ENCODE measurements at regions not wholly inside any gene's neighbourhood (a gene's known extent, or its start where the extent isn't known, plus 50 kb on each side); places are given as distances from the start of the nearest gene placed in this dataset.

DNA sequence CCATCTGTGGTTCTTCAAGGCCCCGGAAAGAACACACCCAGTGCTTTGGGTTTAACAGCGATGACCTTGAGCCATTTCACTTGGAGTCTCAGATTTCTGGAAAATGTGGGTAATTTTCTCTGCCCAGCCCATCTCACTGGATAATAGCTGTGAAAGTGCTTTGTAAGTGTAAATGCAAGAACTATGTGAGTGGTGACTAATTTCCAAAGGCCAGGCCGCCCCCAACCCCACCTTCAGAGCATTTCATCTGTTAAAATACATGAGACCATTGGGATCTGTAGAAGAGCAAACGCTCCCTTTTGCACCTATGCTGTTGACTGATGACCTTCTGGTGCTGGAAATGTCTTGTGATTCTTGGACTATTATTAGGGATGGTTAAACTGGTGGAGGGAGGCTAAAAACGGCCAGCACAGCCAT lies 196.8 kb upstream of the LPP start:
- no peak overlapping the region for H3K27ac Mint-ChIP-seq
- no peaks in the 10 kb centered on the region for H3K9me3 Mint-ChIP-seq
- H3K4me1 Mint-ChIP-seq = peaks cover 31 to 58% of the 10 kb centered on the region in 2 donors
- DNase-seq = no peak
- H3K27me3 Mint-ChIP-seq = peaks cover 0 to 5% of the 10 kb centered on the region in 2 donors
- no peaks in the 10 kb centered on the region for H3K36me3 Mint-ChIP-seq
- H3K4me3 Mint-ChIP-seq = no peak overlapping the region
- peak; percentile 58 to 68 for ATAC-seq (replicated peaks)

DNA sequence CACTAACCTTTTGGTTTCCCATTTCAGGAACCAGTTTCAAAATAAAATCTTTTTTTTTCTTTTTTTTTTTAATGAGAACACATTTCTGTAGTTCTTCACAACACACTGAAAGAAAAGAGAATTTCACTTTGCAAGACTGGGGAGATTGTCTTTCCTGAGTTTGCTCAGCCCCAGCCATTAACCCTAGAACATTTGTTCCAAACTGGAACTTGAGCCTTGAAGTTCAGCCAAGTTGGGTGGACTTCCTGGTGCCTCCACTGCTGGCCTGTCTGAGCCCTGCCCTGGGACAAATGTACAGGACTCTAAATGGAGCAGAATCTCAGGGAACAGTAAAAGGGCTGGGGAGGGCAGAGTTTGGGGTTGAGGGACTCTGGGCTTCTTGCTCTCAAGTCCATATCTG lies 196.4 kb upstream of the LPP start:
- Mint-ChIP-seq H3K9me3 (no peaks in the 10 kb centered on the region), H3K4me3 (no peak overlapping the region), H3K36me3 (no peaks in the 10 kb centered on the region), H3K4me1 (peaks cover 31 to 57% of the 10 kb centered on the region in 2 donors), H3K27me3 (peaks cover 0 to 5% of the 10 kb centered on the region in 2 donors), H3K27ac (no peak overlapping the region)
- DNase-seq = no peak
- ATAC-seq (replicated peaks) = peak; percentile 3 to 8

DNA sequence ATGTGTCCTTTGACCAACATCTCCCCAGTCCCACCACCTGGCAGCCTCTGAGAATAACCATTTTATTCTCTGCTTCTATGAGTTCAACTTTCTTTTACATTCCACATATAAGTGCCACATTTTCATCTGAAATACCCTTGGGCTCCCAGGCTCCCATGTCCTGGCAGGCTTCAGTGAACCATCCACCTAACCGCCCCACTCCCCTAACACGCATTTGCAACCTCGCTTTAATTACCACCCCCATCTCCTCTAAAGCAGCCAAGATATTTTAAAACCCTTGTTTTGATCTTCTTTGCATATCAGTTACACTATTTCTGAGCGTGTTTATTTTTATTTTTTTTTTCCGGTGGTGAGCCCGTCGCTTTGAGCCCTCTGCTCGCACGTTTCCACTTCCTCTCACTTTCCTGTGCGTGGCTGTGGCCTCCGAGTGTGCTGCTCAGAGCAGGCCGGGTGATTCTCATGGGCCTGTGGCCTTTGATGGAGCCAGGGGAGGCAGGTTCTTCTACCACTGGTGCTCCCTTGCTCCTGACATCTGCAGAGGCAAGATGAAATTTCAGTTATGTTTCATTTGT lies 195.4 kb upstream of the LPP start:
- peaks cover 0 to 5% of the 10 kb centered on the region in 2 donors for H3K27me3 Mint-ChIP-seq
- ATAC-seq (replicated peaks) (peak; percentile 69 to 76), DNase-seq (no peak)
- H3K36me3 Mint-ChIP-seq = no peaks in the 10 kb centered on the region
- peak overlapping the region; percentile 84 for H3K27ac Mint-ChIP-seq
- peak overlapping the region; percentile 73 to 74 for H3K4me3 Mint-ChIP-seq
- H3K9me3 Mint-ChIP-seq = no peaks in the 10 kb centered on the region
- H3K4me1 Mint-ChIP-seq = peaks cover 28 to 50% of the 10 kb centered on the region in 2 donors

DNA sequence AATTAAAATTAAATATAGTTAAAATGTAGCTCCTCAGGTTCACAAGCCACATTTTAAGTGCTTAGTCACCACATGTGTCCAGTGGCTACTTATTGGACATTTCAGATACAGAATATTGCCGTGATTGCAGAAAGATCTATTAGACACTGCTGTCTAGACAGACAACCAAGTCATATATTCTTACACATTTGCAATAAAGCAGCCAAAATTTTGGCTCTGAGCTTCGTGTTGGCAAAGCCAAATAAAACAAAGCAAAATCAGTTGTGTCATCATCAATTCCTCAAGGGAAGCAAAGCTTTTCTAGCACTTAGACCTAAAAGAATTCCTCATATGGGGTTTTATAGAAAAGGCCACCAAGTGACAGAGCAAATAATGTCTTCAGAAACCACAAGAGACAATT lies 193.1 kb upstream of the LPP start:
- DNase-seq = no peak
- Mint-ChIP-seq H3K27me3 (peaks cover 6 to 7% of the 10 kb centered on the region in 2 donors), H3K4me1 (peaks cover 18 to 36% of the 10 kb centered on the region in 2 donors), H3K36me3 (no peaks in the 10 kb centered on the region), H3K27ac (no peak overlapping the region), H3K9me3 (no peaks in the 10 kb centered on the region), H3K4me3 (no peak overlapping the region)
- no peak for ATAC-seq (replicated peaks)

DNA sequence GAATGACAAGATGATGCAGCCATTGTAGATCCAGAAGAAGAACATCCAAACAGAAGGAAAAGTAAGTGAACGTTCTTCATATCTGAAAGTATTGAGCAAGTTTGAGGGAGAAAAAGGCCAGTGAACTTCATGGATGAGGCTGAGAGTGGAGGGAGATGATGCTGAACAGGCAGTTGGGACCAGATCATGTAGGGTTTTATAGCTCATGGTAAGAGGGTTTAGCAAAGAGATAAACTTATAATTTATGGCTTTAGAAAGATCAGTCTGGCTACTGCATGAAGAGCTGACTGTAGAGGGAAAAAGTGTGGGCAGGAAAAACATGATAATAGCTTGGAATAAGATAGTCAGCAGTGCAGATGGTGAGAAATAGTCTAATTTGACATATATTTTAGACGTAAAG lies 192.6 kb upstream of the LPP start:
- ATAC-seq (replicated peaks) = no peak
- Mint-ChIP-seq H3K36me3 (no peaks in the 10 kb centered on the region), H3K27ac (no peak overlapping the region), H3K27me3 (peaks cover 4 to 7% of the 10 kb centered on the region in 2 donors), H3K4me1 (peaks cover 17 to 36% of the 10 kb centered on the region in 2 donors), H3K9me3 (no peaks in the 10 kb centered on the region), H3K4me3 (no peak overlapping the region)
- no peak for DNase-seq

DNA sequence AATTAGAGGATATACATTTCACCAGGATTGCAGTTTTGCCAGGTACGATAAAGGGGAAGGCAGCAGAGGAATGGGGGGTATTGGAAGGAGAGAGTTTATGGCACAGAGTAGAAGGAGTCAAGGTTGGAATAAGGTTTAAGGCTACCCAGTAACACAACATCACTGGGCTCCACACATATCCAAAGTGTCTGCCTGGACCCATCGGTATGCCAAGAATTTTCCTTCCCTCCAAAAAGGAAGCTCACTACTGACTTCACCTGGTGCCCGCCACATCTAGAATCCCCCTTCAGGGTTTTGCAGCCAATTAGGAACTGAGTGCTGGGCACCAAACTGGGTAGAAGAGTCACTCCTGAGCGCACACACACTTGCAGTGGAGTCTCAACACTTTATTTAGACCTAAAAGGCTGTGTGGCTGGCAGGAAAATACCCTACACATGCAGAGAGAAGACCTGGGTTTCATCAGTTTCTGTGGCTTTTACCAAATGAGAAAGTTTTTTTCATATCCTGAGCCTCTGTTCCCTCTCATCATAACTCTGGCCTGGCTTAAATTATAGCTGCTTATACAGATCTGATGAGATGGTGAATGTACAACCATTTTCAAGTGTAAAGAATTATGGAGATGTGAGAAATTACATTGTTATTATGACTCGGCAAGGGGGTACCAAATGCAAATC lies 190.8 kb upstream of the LPP start:
- peaks cover 0 to 3% of the 10 kb centered on the region in 2 donors for H3K36me3 Mint-ChIP-seq
- H3K9me3 Mint-ChIP-seq = no peaks in the 10 kb centered on the region
- no peak for DNase-seq
- H3K4me3 Mint-ChIP-seq = no peak overlapping the region
- ATAC-seq (replicated peaks) = peak; percentile 83 to 85
- H3K27me3 Mint-ChIP-seq = peaks cover 7 to 11% of the 10 kb centered on the region in 2 donors
- H3K4me1 Mint-ChIP-seq = peaks cover 19 to 37% of the 10 kb centered on the region in 2 donors
- peak overlapping the region; percentile 15 for H3K27ac Mint-ChIP-seq

DNA sequence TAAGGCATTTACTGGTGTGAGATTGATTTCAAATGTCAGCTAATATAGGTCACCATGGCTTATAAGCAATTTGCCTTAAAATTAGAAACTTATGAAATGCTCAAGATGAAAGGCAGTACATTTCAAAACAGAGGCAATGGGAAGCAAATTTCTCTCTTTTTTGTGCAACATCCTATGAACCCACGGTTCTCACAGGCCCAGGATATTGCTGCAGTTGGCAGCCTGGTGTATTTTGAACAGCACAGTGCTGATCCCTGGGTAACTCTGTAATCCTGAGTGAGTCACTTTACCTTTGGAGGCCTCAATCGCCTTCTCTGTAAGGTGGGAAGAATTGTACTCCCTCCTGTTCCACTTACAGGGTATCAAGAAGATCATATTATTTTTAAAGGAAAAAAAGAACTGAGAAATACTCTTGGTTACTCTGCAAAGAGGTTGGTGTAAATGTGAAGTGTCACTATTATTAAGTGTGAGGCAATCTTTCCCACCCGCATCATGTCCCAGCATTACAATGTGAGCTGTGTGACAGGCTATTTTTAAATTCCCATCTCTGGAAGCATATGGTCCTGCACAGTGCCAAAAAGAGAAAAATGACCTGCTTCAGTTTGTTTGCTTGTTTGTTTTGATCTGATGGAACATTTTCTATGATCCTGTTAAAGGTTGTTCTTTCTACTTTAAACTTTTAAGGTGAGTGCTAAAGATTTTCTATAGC lies 190.1 kb upstream of the LPP start:
- ATAC-seq (replicated peaks) (peak; percentile 24 to 25), DNase-seq (no peak)
- Mint-ChIP-seq H3K36me3 (peaks cover 0 to 3% of the 10 kb centered on the region in 2 donors), H3K4me3 (no peak overlapping the region), H3K27me3 (peaks cover 7 to 11% of the 10 kb centered on the region in 2 donors), H3K27ac (peak overlapping the region; percentile 15), H3K4me1 (peaks cover 14 to 37% of the 10 kb centered on the region in 2 donors), H3K9me3 (no peaks in the 10 kb centered on the region)

DNA sequence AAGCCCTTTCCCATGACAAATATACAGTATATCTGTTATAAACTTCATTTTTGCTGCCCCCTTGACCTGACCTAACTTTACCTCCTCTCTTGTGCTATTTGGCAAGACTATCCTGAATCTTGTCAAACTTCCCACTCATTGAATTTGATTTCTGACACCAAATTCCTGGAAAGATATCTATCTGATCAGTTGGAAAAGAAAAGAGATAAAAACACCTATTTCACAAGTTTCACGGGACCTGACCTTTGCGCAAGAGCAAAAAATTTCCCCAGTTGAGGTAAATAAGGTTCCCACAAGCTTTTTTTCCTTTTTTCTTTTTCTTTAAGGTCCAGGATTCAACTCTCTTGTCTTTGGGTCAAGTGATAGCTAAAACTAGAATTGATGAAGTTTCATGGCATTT lies 189.2 kb upstream of the LPP start:
- ATAC-seq (replicated peaks) (no peak), DNase-seq (no peak)
- no peak overlapping the region for H3K27ac Mint-ChIP-seq
- H3K4me3 Mint-ChIP-seq = no peak overlapping the region
- peaks cover 0 to 3% of the 10 kb centered on the region in 2 donors for H3K36me3 Mint-ChIP-seq
- H3K9me3 Mint-ChIP-seq = no peaks in the 10 kb centered on the region
- peaks cover 20 to 45% of the 10 kb centered on the region in 2 donors for H3K4me1 Mint-ChIP-seq
- peaks cover 7 to 11% of the 10 kb centered on the region in 2 donors for H3K27me3 Mint-ChIP-seq

DNA sequence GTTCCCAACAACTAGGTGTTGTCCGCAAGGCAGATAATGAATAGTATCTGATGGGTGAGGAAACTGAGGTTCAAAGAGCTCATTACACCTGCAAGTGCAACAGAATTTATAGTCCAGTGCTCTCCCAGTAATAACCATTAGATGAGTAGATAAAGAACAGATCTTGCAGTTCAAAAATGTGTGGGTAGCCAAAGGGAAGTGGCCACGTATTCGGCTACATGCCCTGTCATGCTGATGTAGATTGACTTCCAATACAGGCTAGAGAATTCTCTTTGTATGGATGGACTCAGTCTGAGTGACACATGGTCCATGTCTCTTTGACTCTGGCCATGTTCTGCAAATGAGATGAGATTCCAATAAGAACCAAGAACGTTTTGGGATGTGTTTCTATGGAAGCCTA lies 187.9 kb upstream of the LPP start:
- DNase-seq (no peak), ATAC-seq (replicated peaks) (no peak)
- Mint-ChIP-seq H3K36me3 (peaks cover 0 to 3% of the 10 kb centered on the region in 2 donors), H3K27ac (no peak overlapping the region), H3K27me3 (peaks cover 7 to 13% of the 10 kb centered on the region in 2 donors), H3K9me3 (no peaks in the 10 kb centered on the region), H3K4me1 (peaks cover 20 to 45% of the 10 kb centered on the region in 2 donors), H3K4me3 (no peak overlapping the region)

DNA sequence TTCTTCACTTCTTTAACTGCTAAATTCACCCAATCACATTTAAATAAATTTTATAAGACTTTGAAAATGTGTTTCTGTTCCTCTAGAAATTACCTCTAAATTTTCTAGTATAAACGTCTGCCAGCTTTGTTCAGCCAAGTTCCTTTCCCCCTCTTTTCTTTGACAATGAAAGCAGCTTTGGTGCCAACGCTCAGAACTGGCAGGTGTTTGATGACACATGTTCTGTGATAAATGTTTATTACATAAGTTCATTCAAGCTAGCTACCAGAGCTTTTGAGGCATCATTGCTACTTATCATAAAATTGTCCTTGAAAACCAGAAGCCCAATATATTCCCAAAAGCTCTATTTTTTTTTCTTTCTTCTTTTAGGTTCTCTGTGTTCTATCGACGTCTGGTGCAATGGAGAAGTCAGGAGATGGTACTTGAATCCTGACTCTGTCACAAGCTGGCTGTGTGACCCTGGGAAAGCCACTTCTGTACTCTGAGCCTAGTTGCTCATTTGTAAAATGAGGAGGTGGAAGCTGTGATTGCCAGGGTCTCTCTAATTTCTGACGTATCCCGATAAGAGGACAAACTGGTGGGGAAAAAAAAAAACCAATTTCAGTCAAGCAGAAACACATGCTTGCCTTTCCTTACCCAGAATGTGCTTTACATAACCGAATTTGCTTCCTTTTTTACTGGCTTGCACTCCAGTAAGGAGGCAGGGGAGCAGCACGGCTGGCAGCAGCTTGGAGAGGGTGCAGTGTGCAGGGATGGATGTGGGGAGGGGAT lies 187.1 kb upstream of the LPP start:
- peaks cover 13 to 20% of the 10 kb centered on the region in 2 donors for H3K27me3 Mint-ChIP-seq
- no peak for ATAC-seq (replicated peaks)
- H3K27ac Mint-ChIP-seq = no peak overlapping the region
- no peak for DNase-seq
- H3K36me3 Mint-ChIP-seq = peaks cover 0 to 3% of the 10 kb centered on the region in 2 donors
- no peaks in the 10 kb centered on the region for H3K9me3 Mint-ChIP-seq
- H3K4me1 Mint-ChIP-seq = peaks cover 21 to 45% of the 10 kb centered on the region in 2 donors
- no peak overlapping the region for H3K4me3 Mint-ChIP-seq

DNA sequence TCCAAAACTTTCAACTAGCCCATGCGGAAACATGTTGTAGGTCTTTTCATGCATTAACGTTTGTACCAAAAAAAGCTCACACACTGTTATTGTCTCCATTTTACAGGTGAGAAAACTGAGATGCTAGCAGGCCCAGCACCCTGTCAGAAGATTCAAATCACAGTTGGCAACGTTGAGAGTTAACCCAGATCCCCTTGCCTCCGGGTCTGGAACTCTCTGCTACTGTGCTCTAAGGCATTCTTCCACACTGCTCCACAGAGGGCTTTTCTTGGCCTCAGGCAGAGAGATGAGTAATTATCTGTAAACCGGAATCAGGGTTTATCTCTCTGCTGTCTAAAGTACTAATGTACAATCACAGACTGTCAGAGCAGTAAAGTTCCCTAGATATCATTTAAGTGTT lies 186.0 kb upstream of the LPP start:
- Mint-ChIP-seq H3K27me3 (peaks cover 14 to 23% of the 10 kb centered on the region in 2 donors), H3K9me3 (no peaks in the 10 kb centered on the region), H3K4me3 (no peak overlapping the region), H3K36me3 (peaks cover 0 to 3% of the 10 kb centered on the region in 2 donors), H3K27ac (no peak overlapping the region), H3K4me1 (peaks cover 23 to 45% of the 10 kb centered on the region in 2 donors)
- ATAC-seq (replicated peaks) (no peak), DNase-seq (no peak)

DNA sequence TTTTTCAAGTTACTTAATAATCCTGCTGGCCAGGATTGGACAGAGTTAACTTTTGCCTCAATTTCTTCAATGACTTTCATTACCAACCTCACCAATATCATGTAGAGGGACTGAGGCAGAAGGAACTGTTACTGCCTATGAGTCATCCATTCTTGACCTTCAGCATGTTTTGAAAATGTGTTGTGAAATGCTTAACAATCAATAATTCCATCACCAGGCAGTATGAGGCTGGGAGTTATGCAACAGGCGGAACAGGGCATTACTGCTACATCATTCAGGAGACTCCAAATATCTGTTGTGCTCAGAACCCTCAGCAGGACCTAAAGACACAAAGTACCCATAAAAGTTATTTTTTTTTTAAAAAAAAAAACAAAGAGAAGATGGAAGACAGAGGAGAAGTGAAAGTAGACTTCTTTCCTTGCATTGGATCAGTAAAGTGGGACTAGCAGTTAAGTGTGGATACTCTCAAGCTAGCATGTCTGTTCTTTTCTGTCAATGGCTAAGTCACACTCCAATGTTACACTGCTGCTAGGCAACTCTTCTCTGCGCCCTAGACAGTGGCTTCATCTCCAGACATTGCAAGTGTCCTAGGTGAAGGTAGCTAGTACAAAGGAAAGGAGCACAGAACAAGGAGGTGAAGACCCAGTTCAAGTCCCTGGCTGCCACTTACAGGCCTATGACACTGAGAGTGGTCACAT lies 184.9 kb upstream of the LPP start:
- peak; percentile 51 to 55 for ATAC-seq (replicated peaks)
- no peaks in the 10 kb centered on the region for H3K9me3 Mint-ChIP-seq
- H3K36me3 Mint-ChIP-seq = peaks cover 0 to 3% of the 10 kb centered on the region in 2 donors
- H3K4me3 Mint-ChIP-seq = no peak overlapping the region
- H3K27me3 Mint-ChIP-seq = peaks cover 14 to 23% of the 10 kb centered on the region in 2 donors
- peaks cover 26 to 54% of the 10 kb centered on the region in 2 donors for H3K4me1 Mint-ChIP-seq
- no peak for DNase-seq
- peak overlapping the region; percentile 47 for H3K27ac Mint-ChIP-seq

DNA sequence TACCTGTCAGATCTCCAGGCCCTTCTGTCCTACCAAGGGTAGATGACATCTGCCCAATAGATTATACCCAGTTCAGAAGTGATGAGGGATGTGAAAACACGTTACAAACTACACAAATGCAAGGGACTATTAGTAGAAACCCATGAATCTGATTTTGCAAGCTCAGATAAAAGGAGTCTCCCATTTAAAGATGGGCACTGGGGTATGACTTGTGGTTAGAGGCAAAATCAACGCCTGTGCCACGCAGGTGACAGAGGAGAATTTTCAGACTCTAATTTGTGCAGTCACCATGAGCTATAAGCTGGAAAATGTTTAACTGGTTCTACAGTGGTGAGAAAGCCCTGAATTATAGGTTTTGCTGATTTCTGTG lies 184.4 kb upstream of the LPP start:
- H3K4me1 Mint-ChIP-seq = peaks cover 29 to 60% of the 10 kb centered on the region in 2 donors
- ATAC-seq (replicated peaks) (no peak), DNase-seq (no peak)
- H3K27ac Mint-ChIP-seq = peak overlapping the region; percentile 47
- H3K27me3 Mint-ChIP-seq = peaks cover 14 to 23% of the 10 kb centered on the region in 2 donors
- no peak overlapping the region for H3K4me3 Mint-ChIP-seq
- no peaks in the 10 kb centered on the region for H3K9me3 Mint-ChIP-seq
- H3K36me3 Mint-ChIP-seq = peaks cover 0 to 3% of the 10 kb centered on the region in 2 donors
